Fibroblast of lung (primary cell): ENCODE measurements at regions not wholly inside any gene's neighbourhood (a gene's known extent, or its start where the extent isn't known, plus 50 kb on each side); places are given as distances from the start of the nearest gene placed in this dataset.

ENCODE experiments used
- EZH2 ChIP-seq: IDR thresholded peaks from 2 replicates; pipeline ENCODE4 v1.5.1; 2012; ENCODE audit warnings: low read length, control low read depth, mild to moderate bottlenecking; ENCODE audit errors: missing control alignments
- TF ChIP-seq, protein P1 (sequence below), 2 donors: IDR thresholded peaks in 1 of 2; conservative IDR thresholded peaks in 1 of 2; 1 replicate in 1 of 2; 2 replicates in 1 of 2; pipeline ENCODE4 v1.5.1; 2011 to 2012; ENCODE audit warnings: low read length in 2 of 2, control low read depth in 1 of 2, inconsistent platforms in 1 of 2, low read depth in 1 of 2, mild to moderate bottlenecking in 1 of 2

DNA sequence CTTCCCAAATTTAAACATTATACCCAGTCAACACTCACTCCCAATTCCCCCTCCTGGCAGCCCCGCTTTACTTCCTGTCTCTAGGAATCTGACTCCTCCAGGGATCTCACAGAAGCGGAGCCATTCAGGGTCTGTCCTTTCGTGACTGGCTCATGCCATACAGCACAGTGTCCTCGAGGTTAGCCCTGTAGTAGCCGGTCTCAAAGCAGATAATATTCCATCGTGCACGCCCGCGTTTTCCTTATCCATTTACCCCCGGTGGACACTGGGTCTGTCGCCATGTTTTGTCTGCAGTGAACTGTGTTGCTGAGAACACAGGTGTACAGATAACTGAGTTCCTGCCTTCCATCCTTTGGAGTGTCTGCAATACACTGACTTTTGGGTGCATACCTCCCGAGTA, 95.3 kb downstream of the TTLL2 start:
- TF ChIP-seq, protein P1, sequence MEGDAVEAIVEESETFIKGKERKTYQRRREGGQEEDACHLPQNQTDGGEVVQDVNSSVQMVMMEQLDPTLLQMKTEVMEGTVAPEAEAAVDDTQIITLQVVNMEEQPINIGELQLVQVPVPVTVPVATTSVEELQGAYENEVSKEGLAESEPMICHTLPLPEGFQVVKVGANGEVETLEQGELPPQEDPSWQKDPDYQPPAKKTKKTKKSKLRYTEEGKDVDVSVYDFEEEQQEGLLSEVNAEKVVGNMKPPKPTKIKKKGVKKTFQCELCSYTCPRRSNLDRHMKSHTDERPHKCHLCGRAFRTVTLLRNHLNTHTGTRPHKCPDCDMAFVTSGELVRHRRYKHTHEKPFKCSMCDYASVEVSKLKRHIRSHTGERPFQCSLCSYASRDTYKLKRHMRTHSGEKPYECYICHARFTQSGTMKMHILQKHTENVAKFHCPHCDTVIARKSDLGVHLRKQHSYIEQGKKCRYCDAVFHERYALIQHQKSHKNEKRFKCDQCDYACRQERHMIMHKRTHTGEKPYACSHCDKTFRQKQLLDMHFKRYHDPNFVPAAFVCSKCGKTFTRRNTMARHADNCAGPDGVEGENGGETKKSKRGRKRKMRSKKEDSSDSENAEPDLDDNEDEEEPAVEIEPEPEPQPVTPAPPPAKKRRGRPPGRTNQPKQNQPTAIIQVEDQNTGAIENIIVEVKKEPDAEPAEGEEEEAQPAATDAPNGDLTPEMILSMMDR (conservative IDR thresholded peaks at IDR 0.05 in 1 of 2, IDR thresholded peaks at IDR 0.05 in 1 of 2; ENCODE audit: low read depth in 1 of 2, low read length in 2 of 2) = no peak
- TF ChIP-seq EZH2 = no peak
